ENCODE measurements at regions not wholly inside any gene's neighbourhood (a gene's known extent, or its start where the extent isn't known, plus 50 kb on each side); places are given as distances from the start of the nearest gene placed in this dataset.

GRCh38 chr3:84885199-84885882, 73.4 kb upstream of the CADM2 start:
- DNase-seq, result no peak

- DNase-seq, result no peak
These were observed 66.9 kb upstream of the CADM2 start for GRCh38 chr3:84891851-84892250.

- DNase-seq, result no peak
These were observed 65.6 kb upstream of the CADM2 start for GRCh38 chr3:84893211-84893610.

- no peak for DNase-seq
These were observed 54.6 kb upstream of the CADM2 start for GRCh38 chr3:84904212-84904611.

- DNase-seq, result no peak
These were observed 53.8 kb upstream of the CADM2 start for GRCh38 chr3:84904816-84905555.

GRCh38 chr3:84905556-84905920, 53.3 kb upstream of the CADM2 start:
- no peak for DNase-seq

GRCh38 chr3:84906065-84906464, 52.7 kb upstream of the CADM2 start:
- DNase-seq, result no peak
